Esophagus squamous epithelium (tissue), 4 donors: ENCODE measurements at regions not wholly inside any gene's neighbourhood (a gene's known extent, or its start where the extent isn't known, plus 50 kb on each side); places are given as distances from the start of the nearest gene placed in this dataset.

ENCODE experiments used
- CTCF ChIP-seq, 6 experiments: fragments of 450-650 bp in 4 of 6; fragments of 200-600 bp in 2 of 6; sonication (generic) in 2 of 6; IDR thresholded peaks; one replicate each; pipeline ENCODE4 v1.5.1; 2016 to 2019; ENCODE audit warnings: antibody characterized with exemption in 6 of 6, mild to moderate bottlenecking in 4 of 6, moderate library complexity in 4 of 6
- POLR2A ChIP-seq, 4 donors: fragments of 450-650 bp; IDR thresholded peaks; one replicate each; pipeline ENCODE4 v1.6.1; 2017; ENCODE audit warnings: antibody characterized with exemption in 4 of 4, mild to moderate bottlenecking in 4 of 4, moderate library complexity in 3 of 4

DNA sequence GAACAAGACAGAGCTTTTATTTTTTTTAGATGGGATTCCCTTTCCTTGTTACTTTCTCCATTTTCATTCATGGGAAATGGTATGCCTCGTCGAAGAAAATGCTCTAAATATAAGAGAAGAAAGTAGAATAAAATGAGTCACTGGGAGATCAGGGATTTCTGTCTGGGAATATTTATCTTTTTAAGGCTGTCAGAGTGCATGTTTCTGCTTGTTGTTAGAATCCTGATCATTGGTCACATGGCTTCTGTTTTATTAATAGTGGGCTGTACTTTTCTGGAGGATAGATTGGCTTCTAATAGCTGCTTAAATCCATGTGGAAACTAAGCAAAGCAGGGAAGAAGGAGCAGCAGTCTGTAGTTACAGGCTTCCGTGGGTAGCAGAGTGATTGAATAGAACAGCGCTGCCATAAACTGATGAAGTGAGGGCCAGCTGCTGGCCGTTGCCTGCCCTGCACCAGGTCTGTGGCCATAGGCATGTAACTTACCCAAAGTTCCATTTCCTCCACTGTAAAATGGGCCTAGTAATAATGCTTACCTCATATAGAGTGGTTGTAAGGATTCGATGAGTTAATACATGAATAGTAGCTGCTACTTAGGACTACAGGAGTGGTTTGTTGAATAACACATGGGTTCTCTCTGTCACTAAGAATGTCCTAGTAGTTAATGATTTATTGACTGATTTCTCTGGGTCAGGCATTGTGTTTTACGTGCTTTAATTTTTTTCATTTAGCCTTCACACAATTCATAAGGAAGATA, 289.9 kb downstream of the SATB1 start:
- TF ChIP-seq POLR2A (IDR thresholded peaks at IDR 0.05) (no peak), CTCF (IDR thresholded peaks at IDR 0.05) (no peak)
